Panc1 (cell line): ENCODE measurements at regions not wholly inside any gene's neighbourhood (a gene's known extent, or its start where the extent isn't known, plus 50 kb on each side); places are given as distances from the start of the nearest gene placed in this dataset.

Experiments
- ATAC-seq: fragments of 200-7000 bp; cut with Tn5 transposase; 2 replicates; pipeline ENCODE4 v1.9.1; 2020; ENCODE audit warnings: mild to moderate bottlenecking, moderate library complexity
- BruUV-seq: library from RNA; stranded (reverse); fragments of 400-500 nt; replicated peaks from 2 replicates; lab custom pipeline; 2021; lab: Mats Ljungman, UMichigan
- CTCF ChIA-PET: fragments of 300-600 bp; sonication (Branson Sonifier 250); formaldehyde crosslinking; loops from one replicate; lab custom pipeline; 2022; ENCODE audit warnings: antibody characterized with exemption; lab: Charles Lee
- POLR2A ChIA-PET: fragments of 300-600 bp; sonication (Branson Sonifier 250); formaldehyde crosslinking; loops from one replicate; lab custom pipeline; 2022; ENCODE audit warnings: antibody characterized with exemption; lab: Charles Lee
- DNase-seq: peaks from one replicate; pipeline ENCODE4 v3.0.0-alpha.2; 2010; ENCODE audit warnings: low read depth, low spot score
- H3K27ac ChIP-seq: 2 replicates; pipeline ENCODE4 v1.5.1; 2011; ENCODE audit warnings: mild to moderate bottlenecking, low read length, inconsistent platforms
- H3K27me3 ChIP-seq: fragments of 200-500 bp; sonication (Bioruptor generic); 2 replicates; pipeline ENCODE4 v1.6.0; 2014; ENCODE audit warnings: low read length, inconsistent platforms; ENCODE audit not compliant: control insufficient read depth, insufficient read depth
- H3K36me3 ChIP-seq: fragments of 200-500 bp; sonication (Bioruptor generic); 2 replicates; pipeline ENCODE4 v1.5.1; 2014; ENCODE audit warnings: inconsistent platforms, mild to moderate bottlenecking, low read length, moderate library complexity; ENCODE audit not compliant: control insufficient read depth, insufficient read depth
- H3K4me1 ChIP-seq: 2 replicates; pipeline ENCODE4 v1.5.1; 2011; ENCODE audit warnings: inconsistent platforms, mild to moderate bottlenecking, low read length, moderate library complexity; ENCODE audit not compliant: control insufficient read depth, insufficient read depth
- H3K4me3 ChIP-seq, 2 experiments: 2 replicates each; pipeline ENCODE4 v1.5.1; 2011 to 2012; ENCODE audit warnings: low read depth in 2 of 2, low read length in 2 of 2, mild to moderate bottlenecking in 2 of 2, inconsistent platforms in 1 of 2, moderate library complexity in 1 of 2
- H3K9me3 ChIP-seq: fragments of 200-500 bp; sonication (Bioruptor generic); 2 replicates; pipeline ENCODE4 v1.5.1; 2014; ENCODE audit warnings: low read depth, mild to moderate bottlenecking, inconsistent platforms, low read length, moderate library complexity; ENCODE audit not compliant: control insufficient read depth, insufficient read depth
- CTCF ChIP-seq: fragments of 450-650 bp; IDR thresholded peaks from 2 replicates; pipeline ENCODE4 v1.5.1; 2017; ENCODE audit warnings: mild to moderate bottlenecking
- POLR2AphosphoS5 ChIP-seq: IDR thresholded peaks from 2 replicates; pipeline ENCODE4 v1.6.1; 2012; ENCODE audit warnings: mild to moderate bottlenecking, low read depth, low read length, moderate library complexity
- REST ChIP-seq, 2 experiments: IDR thresholded peaks; 2 replicates each; pipeline ENCODE4 v1.6.1; 2011 to 2012; ENCODE audit warnings: low read depth in 2 of 2, control low read depth in 1 of 2, low read length in 1 of 2, mild to moderate bottlenecking in 1 of 2, moderate library complexity in 1 of 2; ENCODE audit not compliant: insufficient read depth in 1 of 2
- SIN3A ChIP-seq: IDR thresholded peaks from 2 replicates; pipeline ENCODE4 v1.6.1; 2012; ENCODE audit warnings: low read depth, mild to moderate bottlenecking, low read length, moderate library complexity, borderline replicate concordance; ENCODE audit not compliant: insufficient read depth
- TCF7L2 ChIP-seq: IDR thresholded peaks from 2 replicates; pipeline ENCODE4 v1.6.1; 2011; ENCODE audit warnings: mild to moderate bottlenecking, low read depth, low read length, inconsistent platforms
- in situ Hi-C: cut with HindIII; loops from 2 replicates; pipeline ENCODE4 v1.10.0; 2016; ENCODE audit warnings: low sequenced_read_pairs, low pct_unique_long_range_greater_than_20kb
- intact Hi-C: fragments of 100-400 bp; cut with micrococcal nuclease; formaldehyde crosslinking; loops from one replicate; pipeline ENCODE4 v1.10.0; 2022; ENCODE audit not compliant: unreplicated experiment

- ATAC-seq (no peak), DNase-seq (no peak)
- no peaks in the 10 kb centered on the region for H3K27me3 ChIP-seq
- intact Hi-C loops: no loop called here
- BruUV-seq: no TSS peak
- in situ Hi-C loops: no loop called here
- TF ChIP-seq REST (IDR thresholded peaks at IDR 0.05; ENCODE audit: insufficient read depth in 1 of 2, low read depth in 2 of 2, low read length in 1 of 2) (no peak), CTCF (no peak), TCF7L2 (no peak), POLR2AphosphoS5 (no peak)
- CTCF ChIA-PET: no interaction called here
- H3K36me3 ChIP-seq: no peaks in the 10 kb centered on the region
- no peak overlapping the region for H3K27ac ChIP-seq
- no peaks in the 10 kb centered on the region for H3K4me1 ChIP-seq
- peaks cover 4% of the 10 kb centered on the region; the same call in 1 of the 2 replicates for H3K9me3 ChIP-seq
- H3K4me3 ChIP-seq: no peak overlapping the region
- POLR2A ChIA-PET: interaction anchor here (0.6 kb wide), 1 partner anchor 371 kb away, joined by 3 read pairs; no protein-coding TSS in a partner anchor
These were observed 1285.6 kb upstream of the EYS start for GRCh38 chr6:66992660-66993059.

- DNase-seq (no peak), ATAC-seq (no peak)
- no peak overlapping the region for H3K27ac ChIP-seq
These were observed 1279.9 kb upstream of the EYS start for GRCh38 chr6:66986940-66987339.

More at GRCh38 chr6:66986940-66987339, 1279.9 kb upstream of the EYS start:
- H3K9me3 ChIP-seq: peaks cover 9% of the 10 kb centered on the region; the same call in 1 of the 2 replicates
- CTCF ChIA-PET: no interaction called here
- H3K4me1 ChIP-seq: no peaks in the 10 kb centered on the region
- POLR2A ChIA-PET: no interaction called here
- in situ Hi-C loops: no loop called here
- intact Hi-C loops: no loop called here
- no TSS peak for BruUV-seq
- TF ChIP-seq TCF7L2 (no peak), POLR2AphosphoS5 (no peak), REST (IDR thresholded peaks at IDR 0.05; ENCODE audit: insufficient read depth in 1 of 2, low read depth in 2 of 2, low read length in 1 of 2) (no peak), CTCF (no peak), SIN3A (no peak)
- no peak overlapping the region for H3K4me3 ChIP-seq
- no peaks in the 10 kb centered on the region for H3K36me3 ChIP-seq
- no peaks in the 10 kb centered on the region for H3K27me3 ChIP-seq
